Stimulated activated CD4-positive, alpha-beta T cell treated with anti-CD3 and anti-CD28 coated beads, Interleukin-2, amount 100 ng/mL, for 48 hours (primary cell): ENCODE measurements at regions not wholly inside any gene's neighbourhood (a gene's known extent, or its start where the extent isn't known, plus 50 kb on each side); places are given as distances from the start of the nearest gene placed in this dataset.
A peak's percentile ranks its signal among the peaks of the same experiment; 100 is the strongest.

Experiments
- DNase-seq, 2 donors: peaks; one replicate each; pipeline ENCODE4 v3.0.0-alpha.2; 2020

GRCh38 chr7:45986355-45987298, 65.6 kb upstream of the IGFBP3 start:
- no peak for DNase-seq

GRCh38 chr7:45985902-45986301, 64.8 kb upstream of the IGFBP3 start:
- no peak for DNase-seq

GRCh38 chr7:45984386-45985295, 63.6 kb upstream of the IGFBP3 start:
- no peak for DNase-seq

- DNase-seq = no peak
Observed at GRCh38 chr7:45983720-45984255, 62.7 kb upstream of the IGFBP3 start.

- DNase-seq = no peak
Observed at GRCh38 chr7:45982907-45983719, 62.0 kb upstream of the IGFBP3 start.

- no peak for DNase-seq
Observed at GRCh38 chr7:45982132-45982531, 61.1 kb upstream of the IGFBP3 start.

GRCh38 chr7:45980973-45981372, 59.9 kb upstream of the IGFBP3 start:
- DNase-seq = no peak

- no peak for DNase-seq
Observed at GRCh38 chr7:45980181-45980905, 59.3 kb upstream of the IGFBP3 start.

GRCh38 chr7:45979275-45980180, 58.5 kb upstream of the IGFBP3 start:
- DNase-seq = no peak

GRCh38 chr7:45978731-45979211, 57.7 kb upstream of the IGFBP3 start:
- DNase-seq = no peak

- peak in 1 of 2 donors; percentile 4 for DNase-seq
Observed at GRCh38 chr7:45978010-45978681, 57.1 kb upstream of the IGFBP3 start.

GRCh38 chr7:45977256-45977780, 56.2 kb upstream of the IGFBP3 start:
- no peak for DNase-seq

- DNase-seq = no peak
Observed at GRCh38 chr7:45976485-45976856, 55.4 kb upstream of the IGFBP3 start.

GRCh38 chr7:45975847-45976484, 54.9 kb upstream of the IGFBP3 start:
- no peak for DNase-seq

GRCh38 chr7:45975367-45975766, 54.3 kb upstream of the IGFBP3 start:
- DNase-seq = no peak

- DNase-seq = no peak
Observed at GRCh38 chr7:45974540-45975360, 53.7 kb upstream of the IGFBP3 start.

GRCh38 chr7:45973725-45974532, 52.9 kb upstream of the IGFBP3 start:
- DNase-seq = no peak
